Nephron progenitor cell (in vitro differentiated cells): ENCODE measurements at regions not wholly inside any gene's neighbourhood (a gene's known extent, or its start where the extent isn't known, plus 50 kb on each side); places are given as distances from the start of the nearest gene placed in this dataset.

Experiments used
- DNase-seq: peaks from one replicate; pipeline ENCODE4 v3.0.0; 2021
- H3K27ac Mint-ChIP-seq: 2 replicates; pipeline ENCODE4 v1.8.0; 2021; ENCODE audit warnings: mild to moderate bottlenecking, moderate library complexity, mixed read lengths
- H3K27me3 Mint-ChIP-seq: 2 replicates; pipeline ENCODE4 v1.8.0; 2021; ENCODE audit warnings: mild to moderate bottlenecking, low read depth, mixed read lengths; ENCODE audit not compliant: poor library complexity
- H3K36me3 Mint-ChIP-seq: 2 replicates; pipeline ENCODE4 v1.8.0; 2021; ENCODE audit warnings: low read depth, mixed read lengths
- H3K4me1 Mint-ChIP-seq: 2 replicates; pipeline ENCODE4 v1.8.0; 2021; ENCODE audit warnings: mixed read lengths
- H3K4me3 Mint-ChIP-seq: 2 replicates; pipeline ENCODE4 v1.8.0; 2021; ENCODE audit warnings: mild to moderate bottlenecking, moderate library complexity, mixed read lengths
- H3K9me3 Mint-ChIP-seq: 2 replicates; pipeline ENCODE4 v1.8.0; 2021; ENCODE audit warnings: mild to moderate bottlenecking, moderate library complexity, mixed read lengths
- TF ChIP-seq, protein P1 (sequence below): fragments of 200-600 bp; sonication (generic); IDR thresholded peaks from 2 replicates; pipeline ENCODE4 v1.5.0; 2021; ENCODE audit warnings: antibody characterized with exemption

DNA sequence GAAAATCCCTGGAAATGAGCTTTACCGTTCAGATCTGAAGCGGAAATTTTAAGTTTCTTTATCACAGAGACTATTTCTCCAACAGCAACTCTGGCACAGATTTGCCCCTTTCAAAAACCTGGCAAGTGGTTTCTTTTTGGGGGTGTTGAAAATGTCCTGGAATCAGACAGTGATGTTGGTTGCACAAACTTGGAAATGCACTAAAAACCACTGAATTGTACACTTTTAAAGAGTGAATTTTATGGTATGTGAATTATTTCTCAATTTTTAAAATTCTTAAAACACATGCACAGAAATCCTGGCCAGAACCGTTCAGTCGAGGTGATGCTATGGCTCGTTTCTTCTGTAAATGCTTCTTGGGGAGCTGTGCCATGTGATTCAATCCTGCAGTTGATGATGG, 121.2 kb upstream of the RBPJ start:
- Mint-ChIP-seq H3K36me3 (no peaks in the 10 kb centered on the region), H3K27ac (no peak overlapping the region), H3K4me1 (no peaks in the 10 kb centered on the region), H3K27me3 (peaks cover 17% of the 10 kb centered on the region), H3K9me3 (no peaks in the 10 kb centered on the region), H3K4me3 (no peak overlapping the region)
- DNase-seq = no peak
- TF ChIP-seq, protein P1, sequence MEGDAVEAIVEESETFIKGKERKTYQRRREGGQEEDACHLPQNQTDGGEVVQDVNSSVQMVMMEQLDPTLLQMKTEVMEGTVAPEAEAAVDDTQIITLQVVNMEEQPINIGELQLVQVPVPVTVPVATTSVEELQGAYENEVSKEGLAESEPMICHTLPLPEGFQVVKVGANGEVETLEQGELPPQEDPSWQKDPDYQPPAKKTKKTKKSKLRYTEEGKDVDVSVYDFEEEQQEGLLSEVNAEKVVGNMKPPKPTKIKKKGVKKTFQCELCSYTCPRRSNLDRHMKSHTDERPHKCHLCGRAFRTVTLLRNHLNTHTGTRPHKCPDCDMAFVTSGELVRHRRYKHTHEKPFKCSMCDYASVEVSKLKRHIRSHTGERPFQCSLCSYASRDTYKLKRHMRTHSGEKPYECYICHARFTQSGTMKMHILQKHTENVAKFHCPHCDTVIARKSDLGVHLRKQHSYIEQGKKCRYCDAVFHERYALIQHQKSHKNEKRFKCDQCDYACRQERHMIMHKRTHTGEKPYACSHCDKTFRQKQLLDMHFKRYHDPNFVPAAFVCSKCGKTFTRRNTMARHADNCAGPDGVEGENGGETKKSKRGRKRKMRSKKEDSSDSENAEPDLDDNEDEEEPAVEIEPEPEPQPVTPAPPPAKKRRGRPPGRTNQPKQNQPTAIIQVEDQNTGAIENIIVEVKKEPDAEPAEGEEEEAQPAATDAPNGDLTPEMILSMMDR = no peak

DNA sequence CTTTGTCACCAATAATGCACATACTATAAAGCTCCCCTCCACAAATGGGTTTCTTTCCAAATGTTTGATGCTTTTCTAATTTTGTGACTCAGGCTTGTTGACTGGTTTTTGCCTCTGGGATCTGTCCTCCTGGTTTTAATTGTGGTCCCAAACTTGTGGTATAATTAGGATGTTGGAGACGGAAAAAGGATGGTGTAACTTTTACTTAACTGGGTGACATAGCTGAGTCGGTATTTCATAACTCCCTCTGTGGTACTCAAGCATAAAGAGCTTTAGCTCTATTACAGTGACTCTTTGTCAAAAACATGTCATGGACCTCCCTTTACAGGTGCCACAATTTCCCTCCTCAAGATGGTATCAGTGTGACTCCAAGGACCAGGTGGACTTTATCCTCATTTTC, 119.7 kb upstream of the RBPJ start:
- H3K9me3 Mint-ChIP-seq = no peaks in the 10 kb centered on the region

DNA sequence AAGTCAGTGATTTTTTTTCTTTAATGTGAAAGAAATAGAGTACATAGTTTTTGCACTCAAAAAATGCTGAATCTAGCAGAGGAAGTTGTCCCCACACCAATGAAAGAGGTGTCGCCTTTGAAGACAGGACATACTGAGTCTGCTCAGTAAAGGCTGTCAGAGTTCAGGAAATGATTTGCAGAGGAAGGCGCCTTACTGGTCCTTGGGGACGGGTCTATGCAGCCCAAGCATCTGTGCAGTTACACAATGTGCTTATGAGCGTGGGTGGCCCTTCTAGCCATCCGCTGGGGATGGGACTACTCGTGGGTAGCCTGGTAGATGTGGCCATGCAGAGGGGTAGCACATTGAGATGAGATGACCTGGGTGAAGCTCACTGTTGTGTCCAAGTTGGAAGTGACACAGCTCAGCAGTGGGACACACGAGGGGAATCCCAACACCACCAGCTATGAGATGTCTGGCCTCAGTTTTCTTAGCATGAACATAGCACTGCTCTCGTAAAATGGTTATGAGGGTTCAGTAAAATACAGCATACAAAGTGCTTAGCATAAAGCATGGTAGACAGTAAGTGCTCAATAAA, 116.5 kb upstream of the RBPJ start:
- TF ChIP-seq, protein P1 = no peak
- H3K4me1 Mint-ChIP-seq = peaks cover 13% of the 10 kb centered on the region
- H3K9me3 Mint-ChIP-seq = no peaks in the 10 kb centered on the region
- no peak for DNase-seq
- H3K27me3 Mint-ChIP-seq = peaks cover 30% of the 10 kb centered on the region
- no peaks in the 10 kb centered on the region for H3K36me3 Mint-ChIP-seq
- no peak overlapping the region for H3K27ac Mint-ChIP-seq
- H3K4me3 Mint-ChIP-seq = no peak overlapping the region

More for the DNA sequence above, 119.7 kb upstream of the RBPJ start:
- TF ChIP-seq, protein P1 = no peak
- DNase-seq = no peak
- Mint-ChIP-seq H3K36me3 (no peaks in the 10 kb centered on the region), H3K27ac (no peak overlapping the region), H3K27me3 (peaks cover 17% of the 10 kb centered on the region), H3K4me1 (peaks cover 2% of the 10 kb centered on the region), H3K4me3 (no peak overlapping the region)

DNA sequence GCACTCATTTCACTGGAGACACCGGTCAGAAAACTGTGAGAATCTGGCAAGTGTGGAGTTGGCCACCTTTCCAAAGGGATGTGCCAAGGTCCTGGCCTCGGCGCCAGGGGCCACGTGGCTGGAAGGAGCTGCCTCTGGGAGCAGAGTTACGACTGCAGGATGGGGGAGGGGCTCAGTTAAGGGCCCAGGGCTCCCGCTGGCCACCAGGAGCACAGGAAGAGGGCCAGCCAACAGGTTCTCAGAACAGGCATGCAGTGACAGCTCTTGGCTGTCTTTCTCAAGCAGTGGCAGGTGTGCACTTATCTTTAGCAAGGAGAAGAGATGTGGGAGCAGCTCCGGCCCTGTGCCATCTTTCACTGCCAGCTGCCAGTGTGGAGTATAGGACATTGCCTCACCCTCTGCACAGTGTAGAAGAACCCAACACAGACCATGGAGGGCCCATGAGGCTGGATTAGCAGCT, 115.9 kb upstream of the RBPJ start:
- Mint-ChIP-seq H3K9me3 (no peaks in the 10 kb centered on the region), H3K4me3 (no peak overlapping the region), H3K27ac (no peak overlapping the region), H3K4me1 (peaks cover 13% of the 10 kb centered on the region), H3K27me3 (peaks cover 34% of the 10 kb centered on the region), H3K36me3 (no peaks in the 10 kb centered on the region)
- TF ChIP-seq, protein P1 = no peak
- DNase-seq = no peak

DNA sequence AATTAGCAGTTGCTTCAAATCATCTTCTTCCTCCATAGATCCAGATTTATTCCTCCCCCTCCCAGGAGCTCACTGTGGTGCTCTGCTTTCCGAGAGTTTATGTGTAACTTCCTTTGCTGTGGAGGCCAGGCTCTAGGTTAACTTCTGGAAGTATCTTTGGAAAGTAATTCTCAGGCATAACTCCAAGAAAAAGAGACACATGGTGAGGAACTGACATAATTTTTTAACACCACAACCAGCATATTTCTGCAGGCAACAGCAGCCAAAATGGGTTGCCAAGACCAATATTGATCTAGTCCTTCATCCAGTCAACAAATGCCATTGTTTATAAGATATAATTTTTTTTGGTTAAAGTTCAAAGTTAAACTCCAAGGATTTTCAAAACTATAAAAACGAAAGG, 114.5 kb upstream of the RBPJ start:
- peaks cover 13% of the 10 kb centered on the region for H3K4me1 Mint-ChIP-seq
- peaks cover 48% of the 10 kb centered on the region for H3K27me3 Mint-ChIP-seq
- no peak overlapping the region for H3K4me3 Mint-ChIP-seq
- no peaks in the 10 kb centered on the region for H3K36me3 Mint-ChIP-seq
- peak overlapping the region; percentile 30 for H3K27ac Mint-ChIP-seq
- TF ChIP-seq, protein P1 = no peak
- no peaks in the 10 kb centered on the region for H3K9me3 Mint-ChIP-seq
- no peak for DNase-seq

DNA sequence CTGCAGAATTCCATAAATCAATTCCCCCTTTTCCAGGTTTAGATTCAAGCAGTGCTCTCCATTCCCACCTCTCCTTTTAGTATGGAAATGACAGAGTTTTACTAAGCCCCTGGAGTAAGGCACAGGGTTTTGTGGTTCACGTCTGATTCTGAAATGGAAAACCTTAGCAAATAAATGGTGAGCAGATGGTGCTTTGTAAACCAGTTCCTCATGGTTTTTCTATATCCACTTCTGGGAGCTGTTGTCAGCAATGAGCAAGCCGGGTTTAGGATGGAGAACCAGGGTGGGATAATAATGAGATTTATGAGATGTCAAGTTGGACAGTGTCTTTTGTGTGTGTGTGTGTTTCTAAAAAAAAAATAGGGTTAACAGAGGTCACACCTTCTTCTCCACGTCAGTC, 113.8 kb upstream of the RBPJ start:
- TF ChIP-seq, protein P1 = no peak
- Mint-ChIP-seq H3K27ac (no peak overlapping the region), H3K4me1 (peaks cover 13% of the 10 kb centered on the region)

More for the DNA sequence above, 113.8 kb upstream of the RBPJ start:
- Mint-ChIP-seq H3K4me3 (no peak overlapping the region), H3K36me3 (no peaks in the 10 kb centered on the region), H3K9me3 (no peaks in the 10 kb centered on the region), H3K27me3 (peaks cover 46% of the 10 kb centered on the region)
- no peak for DNase-seq
